T-cell (primary cell): ENCODE measurements at regions not wholly inside any gene's neighbourhood (a gene's known extent, or its start where the extent isn't known, plus 50 kb on each side); places are given as distances from the start of the nearest gene placed in this dataset.

ENCODE experiments used
- ATAC-seq, 4 experiments: fragments of 200-7000 bp in 3 of 4; fragments of 150-1000 bp in 1 of 4; cut with Tn5 transposase; replicated peaks in 1 of 4; 1 replicate in 3 of 4; 2 replicates in 1 of 4; pipeline ENCODE4 v1.10.0; 2021; ENCODE audit warnings: moderate library complexity in 3 of 4, mild to moderate bottlenecking in 2 of 4, moderate number of reproducible peaks in 1 of 4
- CTCF ChIA-PET, 2 donors: fragments of 300-600 bp; sonication (Branson Sonifier 250); formaldehyde crosslinking; loops; one replicate each; lab custom pipeline; 2022; ENCODE audit warnings: antibody characterized with exemption in 2 of 2; lab: Charles Lee
- POLR2A ChIA-PET, 2 donors: fragments of 300-600 bp; sonication (Branson Sonifier 250); formaldehyde crosslinking; loops; one replicate each; lab custom pipeline; 2022; ENCODE audit warnings: antibody characterized with exemption in 2 of 2; lab: Charles Lee
- DNase-seq, 35 experiments: peaks; one replicate each; pipeline versions ENCODE4 v3.0.0 to v3.0.0-alpha.2; 2013 to 2023
- H3K27ac ChIP-seq: one replicate; pipeline ENCODE4 v1.5.1; 2013; ENCODE audit warnings: low read length
- H3K27me3 ChIP-seq, 2 experiments: replicated peaks in 1 of 2; 1 replicate in 1 of 2; 2 replicates in 1 of 2; pipeline versions ENCODE4 v1.6.1 to v1.7.0; 2013; ENCODE audit warnings: low read length in 1 of 2, mixed read lengths in 1 of 2; ENCODE audit not compliant: control insufficient read depth in 2 of 2, insufficient read depth in 2 of 2; ENCODE audit errors: extremely low read depth in 1 of 2
- H3K36me3 ChIP-seq, 2 donors: 1 replicate in 1 of 2; 2 replicates in 1 of 2; pipeline versions ENCODE4 v1.6.1 to v1.7.0; 2013; ENCODE audit warnings: low read length in 1 of 2; ENCODE audit not compliant: control insufficient read depth in 2 of 2, insufficient read depth in 1 of 2; ENCODE audit errors: extremely low read depth in 1 of 2
- H3K4me1 ChIP-seq, 2 experiments: 1 replicate in 1 of 2; 2 replicates in 1 of 2; pipeline versions ENCODE4 v1.6.1 to v1.7.0; 2013; ENCODE audit warnings: low read length in 2 of 2, mixed read lengths in 1 of 2; ENCODE audit not compliant: insufficient read depth in 2 of 2, control insufficient read depth in 1 of 2; ENCODE audit errors: extremely low read depth in 1 of 2
- H3K4me3 ChIP-seq, 2 donors: 1 replicate in 1 of 2; 2 replicates in 1 of 2; pipeline versions ENCODE4 v1.5.1 to v1.7.0; 2013; ENCODE audit warnings: mild to moderate bottlenecking in 2 of 2, low read length in 1 of 2, moderate library complexity in 1 of 2; ENCODE audit not compliant: control insufficient read depth in 1 of 2; ENCODE audit errors: extremely low read depth in 1 of 2
- H3K9me3 ChIP-seq: 2 replicates; pipeline ENCODE4 v1.7.0; 2013
- H3K27ac Mint-ChIP-seq, 2 donors: one replicate each; pipeline ENCODE4 v1.8.0; 2020 to 2021; ENCODE audit warnings: mild to moderate bottlenecking in 2 of 2, mixed read lengths in 2 of 2
- H3K27me3 Mint-ChIP-seq, 2 donors: one replicate each; pipeline ENCODE4 v1.8.0; 2021 to 2022; ENCODE audit warnings: mixed read lengths in 2 of 2
- H3K36me3 Mint-ChIP-seq: one replicate; pipeline ENCODE4 v1.8.0; 2021; ENCODE audit warnings: mixed read lengths
- H3K4me1 Mint-ChIP-seq, 3 donors: one replicate each; pipeline ENCODE4 v1.8.0; 2020 to 2022; ENCODE audit warnings: mixed read lengths in 3 of 3, mild to moderate bottlenecking in 1 of 3
- H3K4me3 Mint-ChIP-seq, 3 donors: one replicate each; pipeline ENCODE4 v1.8.0; 2020 to 2022; ENCODE audit warnings: mild to moderate bottlenecking in 3 of 3, mixed read lengths in 3 of 3, moderate library complexity in 3 of 3
- H3K9me3 Mint-ChIP-seq, 3 donors: one replicate each; pipeline ENCODE4 v1.8.0; 2020 to 2022; ENCODE audit warnings: mixed read lengths in 3 of 3
- WGBS: methylation state at CpG from one replicate; pipeline ENCODE4 v1.1.5; 2013; ENCODE audit warnings: missing lambda C conversion rate; ENCODE audit not compliant: insufficient coverage; 5-methylcytosine and 5-hydroxymethylcytosine counted together

DNA sequence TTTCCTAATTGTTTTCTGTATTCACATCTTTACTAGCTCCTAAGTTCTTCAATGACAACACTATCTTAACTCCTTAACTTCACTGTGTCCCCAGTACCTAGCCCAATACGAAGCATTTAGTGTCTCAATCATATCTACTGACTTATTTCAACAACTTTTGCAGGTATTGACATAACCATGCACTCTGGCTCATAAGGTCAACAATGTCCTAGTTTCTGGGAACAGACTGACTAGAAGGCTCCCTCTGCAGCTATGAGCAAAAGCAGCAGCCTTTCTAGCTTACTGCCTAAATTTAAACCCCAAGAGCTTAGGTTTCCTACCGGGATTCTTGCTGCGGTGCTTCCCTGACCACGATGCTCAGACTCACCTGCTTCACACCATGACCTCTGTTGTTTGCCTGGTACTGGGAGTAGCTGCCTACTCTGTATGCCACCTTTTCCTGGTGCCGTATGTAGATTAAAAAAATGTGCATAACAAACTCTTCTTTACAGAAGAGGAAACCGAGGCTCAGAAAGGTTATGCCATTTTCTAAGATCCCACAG is 767.7 kb downstream of the TUSC7 start:
- Mint-ChIP-seq H3K27me3 (no peaks in the 10 kb centered on the region), H3K27ac (no peak overlapping the region), H3K9me3 (peaks cover 6 to 15% (median 10%) of the 10 kb centered on the region in 3 donors), H3K4me3 (no peak overlapping the region), H3K4me1 (no peaks in the 10 kb centered on the region), H3K36me3 (no peaks in the 10 kb centered on the region)
- CTCF ChIA-PET: no interaction called here
- Histone ChIP-seq H3K27ac (no peak overlapping the region), H3K4me1 (no peaks in the 10 kb centered on the region), H3K27me3 (no peaks in the 10 kb centered on the region), H3K9me3 (no peaks in the 10 kb centered on the region), H3K4me3 (no peak overlapping the region), H3K36me3 (no peaks in the 10 kb centered on the region)
- POLR2A ChIA-PET: no interaction called here
- 69% methylated on average over 3 of the region's 6 CpGs for WGBS
- ATAC-seq: no peak
- DNase-seq: no peak

DNA sequence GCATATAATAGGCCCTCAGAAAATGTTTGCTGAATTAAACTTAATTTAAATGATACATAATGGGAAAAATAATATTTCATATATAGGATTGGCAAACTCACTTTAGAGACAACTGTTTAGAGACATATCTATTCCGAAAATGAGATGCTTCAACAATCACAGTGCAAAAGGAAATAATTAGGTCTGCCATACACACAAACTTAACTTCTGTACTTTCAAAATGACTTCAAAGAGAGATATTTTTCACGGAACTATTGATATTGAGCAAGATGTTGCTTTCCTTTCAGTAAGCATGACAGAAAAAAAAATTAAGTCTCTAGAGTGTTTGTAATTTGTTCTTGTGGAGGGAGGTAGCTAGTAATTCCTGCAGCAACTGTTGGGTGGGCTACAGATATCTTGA is 769.5 kb downstream of the TUSC7 start:
- H3K27me3 Mint-ChIP-seq: no peaks in the 10 kb centered on the region
- no peak overlapping the region for H3K4me3 ChIP-seq
- ChIA-PET POLR2A (no interaction called here), CTCF (interaction anchor here in 1 of 2 donors (0.8 kb wide), 1 partner anchor 61 kb away, joined by 3 read pairs; no protein-coding TSS in a partner anchor)
- H3K36me3 ChIP-seq: no peaks in the 10 kb centered on the region
- H3K27ac ChIP-seq: no peak overlapping the region
- no peaks in the 10 kb centered on the region for H3K27me3 ChIP-seq
- H3K9me3 Mint-ChIP-seq: peaks cover 10 to 15% (median 10%) of the 10 kb centered on the region in 3 donors
- no peak overlapping the region for H3K27ac Mint-ChIP-seq
- H3K36me3 Mint-ChIP-seq: no peaks in the 10 kb centered on the region
- no peak for DNase-seq
- H3K4me3 Mint-ChIP-seq: no peak overlapping the region
- H3K4me1 ChIP-seq: no peaks in the 10 kb centered on the region
- H3K9me3 ChIP-seq: no peaks in the 10 kb centered on the region
- H3K4me1 Mint-ChIP-seq: no peaks in the 10 kb centered on the region
- no CpG with 5 or more reads among the region's 2 CpGs for WGBS
- no peak for ATAC-seq

DNA sequence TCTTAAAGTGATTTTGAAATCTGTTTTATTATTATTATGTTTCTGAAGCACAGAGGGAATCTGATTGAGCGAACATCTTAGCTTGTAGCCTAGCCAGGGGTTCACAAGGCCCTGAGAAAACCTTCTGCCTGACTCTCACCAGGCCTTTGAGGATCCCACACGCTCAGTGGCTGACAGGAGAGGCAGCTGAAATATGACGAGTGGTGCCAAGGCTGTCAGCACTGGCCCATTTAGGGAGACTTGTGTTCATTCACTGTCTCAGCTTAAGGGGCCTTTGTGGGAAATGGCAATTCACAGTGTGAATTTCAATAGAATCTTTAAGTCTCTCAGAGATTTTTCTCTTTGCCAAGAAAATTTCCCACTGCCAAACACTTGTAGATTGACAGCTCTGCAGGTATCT is 770.9 kb downstream of the TUSC7 start:
- Histone ChIP-seq H3K4me3 (no peak overlapping the region), H3K4me1 (no peaks in the 10 kb centered on the region), H3K9me3 (no peaks in the 10 kb centered on the region), H3K36me3 (no peaks in the 10 kb centered on the region), H3K27ac (no peak overlapping the region), H3K27me3 (no peaks in the 10 kb centered on the region)
- ATAC-seq: no peak
- CTCF ChIA-PET: no interaction called here
- Mint-ChIP-seq H3K27ac (no peak overlapping the region), H3K4me3 (no peak overlapping the region), H3K4me1 (no peaks in the 10 kb centered on the region), H3K27me3 (no peaks in the 10 kb centered on the region), H3K36me3 (no peaks in the 10 kb centered on the region), H3K9me3 (peaks cover 6 to 12% (median 10%) of the 10 kb centered on the region in 3 donors)
- POLR2A ChIA-PET: no interaction called here
- DNase-seq: no peak
- 61% methylated on average over 3 of the region's 3 CpGs for WGBS

DNA sequence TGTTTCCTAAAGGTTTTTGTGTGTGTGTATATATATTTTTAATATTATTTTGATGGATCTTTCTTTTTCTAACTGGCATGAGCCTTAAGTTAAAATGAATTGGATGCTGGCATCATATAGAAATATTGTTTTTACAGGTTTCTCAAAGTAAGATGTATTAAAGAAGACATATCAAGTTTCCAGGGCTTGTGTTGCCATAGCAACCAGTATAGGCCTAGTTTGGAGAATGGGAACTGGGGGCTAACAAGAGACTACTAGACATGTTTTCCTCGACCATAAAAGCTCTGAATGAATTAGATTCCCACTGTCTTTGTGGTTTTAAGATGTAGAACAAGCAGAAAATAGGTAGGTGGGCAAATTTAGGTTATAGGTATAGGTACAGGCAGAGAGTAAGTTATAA is 771.4 kb downstream of the TUSC7 start:
- 50% methylated on average over 1 of the region's 1 CpG for WGBS
- Histone ChIP-seq H3K27me3 (no peaks in the 10 kb centered on the region), H3K9me3 (no peaks in the 10 kb centered on the region), H3K36me3 (no peaks in the 10 kb centered on the region), H3K27ac (no peak overlapping the region), H3K4me1 (no peaks in the 10 kb centered on the region), H3K4me3 (no peak overlapping the region)
- no peak overlapping the region for H3K27ac Mint-ChIP-seq
- no peak overlapping the region for H3K4me3 Mint-ChIP-seq
- H3K27me3 Mint-ChIP-seq: no peaks in the 10 kb centered on the region
- H3K9me3 Mint-ChIP-seq: peaks cover 1 to 12% (median 6%) of the 10 kb centered on the region in 3 donors
- DNase-seq: no peak
- POLR2A ChIA-PET: no interaction called here
- no peaks in the 10 kb centered on the region for H3K36me3 Mint-ChIP-seq
- ATAC-seq: no peak
- no peaks in the 10 kb centered on the region for H3K4me1 Mint-ChIP-seq
- CTCF ChIA-PET: no interaction called here

DNA sequence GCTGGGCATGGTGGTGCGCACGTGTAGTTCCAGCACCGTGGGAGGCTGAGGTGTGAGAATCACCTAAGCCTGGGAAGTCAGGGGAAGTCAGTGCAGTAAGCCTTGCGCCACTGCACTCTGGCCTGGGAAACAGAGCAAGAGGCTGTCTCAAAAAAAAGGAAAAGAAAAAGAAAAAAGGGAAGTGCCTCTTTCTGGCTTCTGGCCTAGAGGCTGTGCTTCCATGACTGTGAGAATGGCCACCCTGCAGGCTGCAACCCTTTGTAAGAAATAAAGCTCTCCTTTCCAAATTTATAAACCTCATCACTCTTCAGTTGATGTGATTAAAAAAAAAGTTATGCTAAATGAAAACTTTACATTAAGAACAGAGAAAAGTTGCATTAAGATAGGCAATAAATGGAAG is 774.3 kb downstream of the TUSC7 start:
- CTCF ChIA-PET: no interaction called here
- Histone ChIP-seq H3K4me1 (no peaks in the 10 kb centered on the region), H3K27me3 (no peaks in the 10 kb centered on the region), H3K4me3 (no peak overlapping the region), H3K36me3 (no peaks in the 10 kb centered on the region), H3K27ac (no peak overlapping the region), H3K9me3 (no peaks in the 10 kb centered on the region)
- H3K4me3 Mint-ChIP-seq: no peak overlapping the region
- H3K4me1 Mint-ChIP-seq: no peaks in the 10 kb centered on the region
- H3K27me3 Mint-ChIP-seq: no peaks in the 10 kb centered on the region
- WGBS: 100% methylated on average over 2 of the region's 4 CpGs
- H3K9me3 Mint-ChIP-seq: peaks cover 0 to 19% (median 8%) of the 10 kb centered on the region in 3 donors
- POLR2A ChIA-PET: interaction anchor here in 1 of 2 donors (0.7 kb wide), 1 partner anchor 560 kb away, joined by 4 read pairs; no protein-coding TSS in a partner anchor
- ATAC-seq (no peak), DNase-seq (no peak)
- no peaks in the 10 kb centered on the region for H3K36me3 Mint-ChIP-seq
- H3K27ac Mint-ChIP-seq: no peak overlapping the region

DNA sequence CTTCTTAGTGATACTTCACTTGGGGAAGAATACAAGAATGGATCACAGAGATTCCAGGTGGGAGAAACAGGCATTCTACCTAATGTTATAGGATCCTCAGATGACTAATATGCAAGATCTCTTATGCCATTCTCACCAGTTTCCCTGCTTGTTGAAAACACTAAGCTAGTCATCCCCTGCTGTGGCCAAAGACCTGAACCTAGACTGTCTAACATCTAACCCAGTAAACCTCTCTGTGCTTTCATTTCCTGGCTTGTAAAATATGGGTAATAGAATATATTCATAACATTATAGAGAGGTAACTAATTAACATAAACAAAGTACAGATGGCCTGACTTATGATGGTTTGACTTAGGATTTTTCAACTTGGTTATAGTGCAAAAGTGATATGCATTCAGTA is 776.3 kb downstream of the TUSC7 start:
- Histone ChIP-seq H3K4me1 (no peaks in the 10 kb centered on the region), H3K27me3 (no peaks in the 10 kb centered on the region), H3K9me3 (no peaks in the 10 kb centered on the region), H3K4me3 (no peak overlapping the region), H3K27ac (no peak overlapping the region), H3K36me3 (no peaks in the 10 kb centered on the region)
- Mint-ChIP-seq H3K9me3 (peaks cover 0 to 19% (median 8%) of the 10 kb centered on the region in 3 donors), H3K36me3 (no peaks in the 10 kb centered on the region), H3K27ac (no peak overlapping the region), H3K4me1 (no peaks in the 10 kb centered on the region), H3K27me3 (no peaks in the 10 kb centered on the region), H3K4me3 (no peak overlapping the region)
- ChIA-PET CTCF (no interaction called here), POLR2A (no interaction called here)
- ATAC-seq (no peak), DNase-seq (no peak)
